CD4-positive, alpha-beta T cell treated with Interleukin-21 for 1 hour (primary cell): ENCODE measurements at regions not wholly inside any gene's neighbourhood (a gene's known extent, or its start where the extent isn't known, plus 50 kb on each side); places are given as distances from the start of the nearest gene placed in this dataset.

Experiments
- DNase-seq: peaks from one replicate; pipeline ENCODE4 v3.0.0-alpha.2; 2020

DNA sequence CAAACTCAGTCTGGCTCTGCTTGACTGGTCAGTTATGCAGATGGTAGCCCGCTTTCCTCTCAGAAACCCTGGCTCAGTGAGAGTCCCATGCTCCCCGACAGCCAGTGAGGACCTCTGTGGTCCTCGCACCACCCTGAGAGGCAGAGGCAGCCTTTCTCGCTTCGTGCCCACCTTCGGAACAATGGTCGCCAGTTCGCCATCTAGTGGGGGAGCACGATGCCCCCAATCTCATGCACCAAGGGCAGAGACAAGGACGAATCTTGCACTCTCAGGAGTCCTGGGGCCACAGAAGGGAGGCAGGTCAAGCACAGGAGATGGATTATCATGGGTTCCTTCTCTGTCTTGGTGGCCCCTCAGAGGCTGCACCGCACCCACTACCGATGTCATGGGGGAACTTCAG lies 75.2 kb downstream of the RHCG start:
- DNase-seq = no peak

GRCh38 chr15:89419370-89419984 lies 76.9 kb downstream of the RHCG start:
- DNase-seq = peak; percentile 23

GRCh38 chr15:89417206-89417725 lies 79.1 kb downstream of the RHCG start:
- DNase-seq = no peak

DNA sequence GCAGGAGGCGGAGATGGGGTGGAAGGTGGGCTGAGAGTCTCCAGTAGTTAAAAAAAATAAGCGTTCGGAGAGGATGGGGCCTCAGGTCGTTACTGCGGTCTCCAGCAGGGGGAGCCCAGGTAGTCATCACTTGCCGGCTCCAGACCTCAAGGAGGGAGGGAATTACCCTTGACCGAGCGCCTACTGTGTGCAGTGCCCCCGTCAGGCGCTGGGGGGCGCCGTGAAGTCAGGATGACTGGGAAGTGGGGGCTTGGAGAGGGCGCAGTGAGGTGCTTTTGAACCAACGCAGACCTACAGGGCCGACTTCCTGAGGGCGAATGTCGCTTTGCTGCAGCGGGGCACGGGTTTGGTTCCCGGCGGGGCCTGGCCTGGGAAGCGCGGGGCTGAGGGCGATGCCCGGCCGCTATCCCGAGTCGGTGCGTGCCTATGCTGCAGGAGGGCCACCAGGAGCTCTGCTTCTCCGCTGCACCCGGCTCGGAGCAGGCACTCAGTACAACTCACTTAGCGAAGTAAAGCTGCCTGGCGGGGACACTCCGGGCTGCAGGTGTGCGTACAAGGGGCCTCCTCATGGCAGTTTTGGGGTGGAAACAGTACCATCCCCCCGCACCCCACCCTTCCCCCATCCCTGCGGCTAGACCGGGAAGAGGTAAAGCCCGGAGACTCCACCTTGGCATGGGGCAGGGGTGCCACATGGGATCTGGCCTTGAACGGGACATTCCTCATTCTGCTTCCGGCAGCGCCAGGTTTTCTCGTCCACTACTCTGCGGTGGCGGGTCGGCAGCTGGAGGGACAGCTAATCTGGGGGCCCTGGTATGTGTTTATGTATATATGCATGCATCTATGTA lies 79.8 kb downstream of the RHCG start:
- peak; percentile 73 for DNase-seq

GRCh38 chr15:89414571-89414970 lies 79.9 kb upstream of the POLG start:
- DNase-seq = no peak

DNA sequence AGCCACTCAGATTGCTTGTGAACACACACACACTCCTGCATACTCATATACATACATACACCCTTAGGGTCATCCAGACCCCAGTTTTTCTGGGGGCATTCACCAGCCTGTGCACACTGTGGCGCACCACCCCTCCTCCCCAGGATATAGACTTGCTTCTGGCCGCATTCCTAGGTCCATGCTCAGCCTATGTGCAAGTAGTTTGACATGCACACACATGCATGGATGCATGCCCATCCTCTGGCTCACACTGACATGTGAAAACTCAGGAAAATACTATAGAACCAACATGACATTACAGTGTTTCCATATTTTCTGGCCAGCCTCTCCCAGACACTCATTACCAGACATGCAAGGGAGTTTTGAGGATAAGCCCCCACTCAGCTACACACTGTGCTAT lies 79.3 kb upstream of the POLG start:
- no peak for DNase-seq

DNA sequence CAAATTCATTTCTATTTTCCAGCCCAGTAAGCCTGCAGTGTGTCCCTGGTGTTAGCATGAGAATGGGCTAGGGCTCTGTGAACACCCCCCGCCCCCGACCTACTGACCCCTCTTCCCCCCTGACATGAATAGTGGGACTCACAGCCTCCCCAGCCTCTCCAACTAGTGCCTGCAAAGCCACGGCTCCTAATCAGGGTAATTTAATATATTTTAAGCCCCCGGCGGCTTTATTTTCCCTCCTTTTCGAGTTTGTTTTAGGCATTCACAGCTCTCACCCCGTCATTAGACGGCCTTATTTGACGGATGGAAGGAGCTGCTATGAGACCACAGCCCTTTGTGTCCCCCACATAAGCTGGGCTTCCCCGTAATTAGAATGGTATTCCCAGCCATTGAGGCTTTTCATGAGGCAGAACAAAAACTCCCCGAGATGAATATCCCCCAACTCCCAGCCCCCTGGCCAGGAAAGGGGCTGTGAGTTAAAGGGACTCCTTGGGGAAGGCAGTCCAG lies 78.3 kb upstream of the POLG start:
- DNase-seq = no peak

DNA sequence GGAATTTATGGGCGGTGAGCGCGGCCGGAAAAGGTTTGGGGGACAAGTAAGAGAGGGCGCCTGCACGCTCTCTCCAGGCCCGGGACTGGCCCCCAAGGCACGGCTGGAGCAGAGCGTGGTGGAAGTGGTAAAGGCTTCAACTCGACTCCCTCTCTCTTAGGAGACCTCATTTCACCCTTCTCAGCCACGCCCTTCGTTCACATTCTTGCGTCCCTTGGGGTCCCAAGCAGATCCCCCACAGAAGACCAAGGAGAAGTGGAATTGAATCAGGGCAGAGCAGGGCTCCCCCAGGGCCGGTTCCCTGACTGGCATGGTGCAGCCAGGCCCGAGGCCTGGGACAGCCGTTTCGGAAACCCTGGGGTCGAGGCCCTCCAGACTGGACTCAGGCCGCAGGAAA lies 75.4 kb upstream of the POLG start:
- no peak for DNase-seq

- no peak for DNase-seq
These were observed 74.8 kb upstream of the POLG start for GRCh38 chr15:89409184-89410038.

DNA sequence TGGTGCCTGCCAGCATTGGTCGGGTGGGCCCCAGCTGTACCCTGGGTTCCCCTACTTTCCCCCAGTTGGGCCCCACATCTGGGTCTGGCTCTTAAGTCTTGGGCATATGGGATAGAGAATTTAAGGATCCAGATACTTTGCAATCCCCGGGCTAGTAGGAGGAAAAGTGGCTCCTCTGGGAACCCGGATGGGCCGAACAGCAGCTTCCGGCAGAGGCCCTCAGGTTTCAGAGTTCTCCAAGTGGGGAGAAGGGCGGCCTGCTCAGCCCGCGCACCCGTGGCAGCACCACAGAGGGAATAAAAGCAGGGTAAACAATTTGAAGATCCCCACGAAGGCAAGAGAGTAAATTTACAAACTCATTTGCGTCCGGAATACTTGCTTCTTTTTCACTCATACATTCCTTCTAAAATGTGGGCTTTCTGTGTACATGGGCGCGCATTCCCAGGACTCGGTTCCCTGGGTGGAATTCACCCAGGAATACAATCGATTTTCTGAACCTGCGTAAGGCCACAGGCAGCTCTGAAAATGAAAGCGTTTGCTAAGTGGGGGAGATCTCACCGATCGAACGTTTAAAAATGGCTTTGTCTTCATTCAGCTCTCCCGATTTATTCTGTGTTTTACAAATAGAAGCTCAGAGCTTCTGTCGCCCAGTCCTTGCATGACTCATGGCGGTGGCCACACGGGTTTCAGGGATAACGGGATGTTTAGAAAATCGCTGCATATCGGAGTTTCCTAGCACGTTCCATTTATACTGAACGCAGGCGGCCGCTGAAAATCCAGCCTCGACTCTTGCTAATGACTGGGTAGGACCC lies 74.0 kb upstream of the POLG start:
- DNase-seq = no peak

DNA sequence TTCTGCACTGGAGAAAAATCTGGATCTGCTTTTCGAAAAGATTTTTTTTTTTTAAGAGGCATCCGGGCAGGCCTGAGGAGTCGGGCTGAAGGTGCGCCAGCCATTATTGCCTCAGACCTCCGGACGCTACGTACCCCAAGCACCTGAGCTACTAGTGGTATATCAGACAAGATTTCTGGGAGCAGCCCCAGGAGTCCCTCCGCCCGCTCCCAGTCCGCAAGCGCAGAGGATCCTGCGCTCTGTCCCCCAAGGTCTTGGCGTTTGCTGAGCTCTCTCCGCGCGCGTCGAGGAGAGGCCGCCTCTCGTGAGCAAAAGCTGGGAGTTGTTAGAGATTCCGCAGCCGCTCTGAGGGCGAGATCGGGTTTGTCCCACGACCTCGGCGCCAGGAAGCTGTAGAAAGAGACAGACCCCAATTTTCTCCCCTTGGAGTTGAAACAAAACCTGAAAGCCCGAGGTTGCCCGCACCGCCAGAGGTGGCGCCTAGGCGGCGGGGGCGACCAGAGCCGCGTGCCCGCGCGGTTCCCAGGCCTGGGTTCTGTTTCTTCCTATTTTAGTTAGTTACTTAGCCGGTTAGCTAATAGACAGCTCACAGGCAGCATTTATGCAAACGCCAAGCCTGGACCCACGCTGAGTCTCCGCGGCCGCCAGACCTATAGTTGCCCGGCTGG lies 72.5 kb upstream of the POLG start:
- no peak for DNase-seq

GRCh38 chr15:89406218-89406939 lies 71.8 kb upstream of the POLG start:
- DNase-seq = no peak

DNA sequence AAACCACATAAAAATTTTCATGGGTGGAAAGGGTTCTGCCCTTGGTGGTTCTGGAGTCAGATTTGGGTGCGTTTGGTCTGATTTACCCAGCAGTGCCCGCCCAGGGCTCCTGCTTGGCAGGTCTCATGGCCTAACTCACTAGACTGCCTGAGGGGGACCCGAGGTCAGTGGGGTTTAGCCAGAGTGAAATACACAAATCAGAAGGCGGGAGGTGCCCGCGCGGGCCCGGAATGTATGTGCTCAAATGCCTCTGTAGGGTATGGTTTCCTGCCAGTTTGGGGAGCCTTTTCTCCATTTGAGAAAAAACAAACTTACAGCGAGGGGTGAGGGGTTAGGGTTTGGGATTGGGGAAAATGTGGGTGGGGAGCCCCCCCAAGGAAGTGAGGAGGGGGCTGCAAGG lies 70.9 kb upstream of the POLG start:
- DNase-seq = no peak

- DNase-seq = no peak
These were observed 69.4 kb upstream of the POLG start for GRCh38 chr15:89404023-89404422.

DNA sequence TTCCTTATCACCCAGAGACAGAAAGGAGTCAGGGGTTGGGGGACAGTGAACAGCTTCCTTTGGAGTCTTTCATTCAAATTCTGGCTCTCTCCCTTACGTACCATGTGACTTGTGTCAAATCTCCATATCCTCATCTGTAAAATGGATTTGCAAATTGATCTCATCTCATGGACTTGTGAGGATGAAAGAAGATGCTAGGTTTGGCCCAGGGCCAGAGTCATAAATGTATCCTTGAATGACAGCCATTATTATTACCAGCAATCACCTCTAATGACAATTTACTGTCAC lies 67.8 kb upstream of the POLG start:
- no peak for DNase-seq

- DNase-seq = no peak
These were observed 67.2 kb upstream of the POLG start for GRCh38 chr15:89401631-89402517.

- DNase-seq = no peak
These were observed 66.3 kb upstream of the POLG start for GRCh38 chr15:89400782-89401545.

- no peak for DNase-seq
These were observed 65.6 kb upstream of the POLG start for GRCh38 chr15:89400116-89400781.
